A549 (cell line): ENCODE measurements at regions not wholly inside any gene's neighbourhood (a gene's known extent, or its start where the extent isn't known, plus 50 kb on each side); places are given as distances from the start of the nearest gene placed in this dataset.

Experiments used
- ATAC-seq, 2 experiments: fragments of 200-7000 bp in 1 of 2; fragments of >200 bp in 1 of 2; cut with Nextera tagmentation in 1 of 2; cut with Tn5 transposase in 1 of 2; 3 replicates each; pipeline versions ENCODE4 v1.8.0 to v1.9.1; 2018 to 2020; ENCODE audit warnings: mild to moderate bottlenecking in 1 of 2, moderate library complexity in 1 of 2
- CTCF ChIA-PET: fragments of 300-600 bp; sonication (Branson Sonifier 250); formaldehyde crosslinking; extraction: SDS; loops from one replicate; lab custom pipeline; 2021; ENCODE audit warnings: antibody characterized with exemption, inconsistent platforms; lab: Yijun Ruan, JAX
- POLR2A ChIA-PET: fragments of 350-600 bp; formaldehyde crosslinking; extraction: SDS; loops from one replicate; lab custom pipeline; 2021; ENCODE audit warnings: antibody characterized with exemption, inconsistent platforms; lab: Yijun Ruan, JAX
- DNase-seq, 2 experiments: peaks; one replicate each; pipeline versions ENCODE4 v3.0.0 to v3.0.0-alpha.2; 2011 to 2016; ENCODE audit warnings: low read depth in 1 of 2, low spot score in 1 of 2
- FAIRE-seq: peaks from 2 replicates; lab custom pipeline; 2011; peaks lifted over from hg19 to GRCh38; lab: Jason Lieb, UNC
- H3K27ac ChIP-seq, 2 experiments: fragments of >200 bp; sonication (Bioruptor Twin); formaldehyde crosslinking; 3 replicates each; pipeline ENCODE4 v1.5.1; 2016 to 2017
- H3K4me1 ChIP-seq: fragments of >200 bp; sonication (Bioruptor Twin); formaldehyde crosslinking; 3 replicates; pipeline ENCODE4 v1.6.1; 2016
- H3K4me2 ChIP-seq: fragments of >200 bp; sonication (Bioruptor Twin); formaldehyde crosslinking; 3 replicates; pipeline ENCODE4 v1.6.1; 2016
- H3K4me3 ChIP-seq: fragments of >200 bp; sonication (Bioruptor Twin); formaldehyde crosslinking; 3 replicates; pipeline ENCODE4 v1.5.1; 2016
- H3K9me3 ChIP-seq: fragments of >200 bp; sonication (Bioruptor Twin); formaldehyde crosslinking; 3 replicates; pipeline ENCODE4 v1.6.1; 2016
- BHLHE40 ChIP-seq: IDR thresholded peaks from 2 replicates; pipeline ENCODE4 v1.6.1; 2012; ENCODE audit warnings: low read depth, low read length, inconsistent platforms
- CBX8 ChIP-seq: fragments of 200-600 bp; sonication (generic); IDR thresholded peaks from 2 replicates; pipeline ENCODE4 v1.6.1; 2016
- CEBPB ChIP-seq, 2 experiments: fragments of >200 bp in 1 of 2; sonication (Bioruptor Twin) in 1 of 2; formaldehyde crosslinking in 1 of 2; IDR thresholded peaks; 2 replicates each; pipeline ENCODE4 v1.6.1; 2012 to 2016
- CHD4 ChIP-seq: fragments of 200-600 bp; sonication (generic); IDR thresholded peaks from 2 replicates; pipeline ENCODE4 v1.6.1; 2016; ENCODE audit warnings: antibody characterized with exemption, mild to moderate bottlenecking, borderline replicate concordance
- FOSB ChIP-seq: fragments of 250-450 bp; sonication (Bioruptor Pico); IDR thresholded peaks from 2 replicates; pipeline ENCODE4 v1.5.0; 2020; ENCODE audit warnings: mild to moderate bottlenecking, moderate library complexity
- FOXS1 ChIP-seq: fragments of 250-450 bp; sonication (Bioruptor Pico); IDR thresholded peaks from 2 replicates; pipeline ENCODE4 v1.5.0; 2020; ENCODE audit warnings: mild to moderate bottlenecking, moderate library complexity
- GATA3 ChIP-seq: IDR thresholded peaks from 2 replicates; pipeline ENCODE4 v1.6.1; 2012; ENCODE audit warnings: borderline replicate concordance
- HDAC2 ChIP-seq: fragments of 200-600 bp; sonication (generic); IDR thresholded peaks from 2 replicates; pipeline ENCODE4 v1.6.1; 2016
- HES2 ChIP-seq: fragments of >200 bp; sonication (Bioruptor Twin); formaldehyde crosslinking; IDR thresholded peaks from 2 replicates; pipeline ENCODE4 v1.6.1; 2016
- JUN ChIP-seq, 2 experiments: fragments of >200 bp; sonication (Bioruptor Twin); formaldehyde crosslinking; IDR thresholded peaks; 2 replicates in 1 of 2; 3 replicates in 1 of 2; pipeline ENCODE4 v1.6.1; 2016 to 2017
- JUNB ChIP-seq: fragments of >200 bp; sonication (Bioruptor Twin); formaldehyde crosslinking; IDR thresholded peaks from 2 replicates; pipeline ENCODE4 v1.6.1; 2016
- MAX ChIP-seq: IDR thresholded peaks from 2 replicates; pipeline ENCODE4 v1.6.1; 2012
- MAZ ChIP-seq: fragments of 150-350 bp; IDR thresholded peaks from 2 replicates; pipeline ENCODE4 v1.6.1; 2014; ENCODE audit warnings: antibody characterized with exemption, low read depth, low read length, borderline replicate concordance
- MYC ChIP-seq: IDR thresholded peaks from 2 replicates; pipeline ENCODE4 v1.6.1; 2012; ENCODE audit warnings: mild to moderate bottlenecking, inconsistent platforms, low read length, improper control_type of control experiment, borderline replicate concordance
- NFE2L2 ChIP-seq: fragments of 150-350 bp; conservative IDR thresholded peaks from 2 replicates; pipeline ENCODE4 v1.6.1; 2014; ENCODE audit warnings: low read length
- NPAS2 ChIP-seq: fragments of 250-450 bp; sonication (Bioruptor Pico); IDR thresholded peaks from 2 replicates; pipeline ENCODE4 v1.8.0; 2022; ENCODE audit warnings: mild to moderate bottlenecking, moderate library complexity, borderline replicate concordance
- NR3C1 ChIP-seq: fragments of >200 bp; sonication (Bioruptor Twin); formaldehyde crosslinking; IDR thresholded peaks from 3 replicates; pipeline ENCODE4 v1.6.1; 2017
- PBX3 ChIP-seq: IDR thresholded peaks from 2 replicates; pipeline ENCODE4 v1.6.1; 2012
- POLR2AphosphoS2 ChIP-seq: conservative IDR thresholded peaks from 2 replicates; pipeline ENCODE4 v1.6.1; 2012; ENCODE audit warnings: low read length, improper control_type of control experiment, inconsistent platforms
- RCOR1 ChIP-seq: fragments of 150-350 bp; IDR thresholded peaks from 2 replicates; pipeline ENCODE4 v1.6.1; 2014; ENCODE audit warnings: antibody characterized with exemption, low read length, low read depth
- SREBF2 ChIP-seq: fragments of 450-650 bp; IDR thresholded peaks from 2 replicates; pipeline ENCODE4 v1.6.1; 2014; ENCODE audit warnings: mild to moderate bottlenecking, moderate library complexity
- TFCP2L1 ChIP-seq: fragments of 250-450 bp; sonication (Bioruptor Pico); IDR thresholded peaks from 2 replicates; pipeline ENCODE4 v1.5.0; 2021; ENCODE audit warnings: mild to moderate bottlenecking
- TP53 ChIP-seq: fragments of 250-450 bp; sonication (Bioruptor Pico); IDR thresholded peaks from 2 replicates; pipeline ENCODE4 v1.5.0; 2021; ENCODE audit warnings: mild to moderate bottlenecking, moderate library complexity
- ZNF302 ChIP-seq: fragments of 250-450 bp; sonication (Bioruptor Pico); IDR thresholded peaks from 2 replicates; pipeline ENCODE4 v1.9.0; 2021; ENCODE audit warnings: inconsistent platforms, mild to moderate bottlenecking, moderate library complexity
- WGBS: methylation state at CpG from one replicate; pipeline ENCODE4 v1.1.6; 2017; ENCODE audit errors: missing lambda C conversion rate; 5-methylcytosine and 5-hydroxymethylcytosine counted together

- no peak for TF ChIP-seq CHD4
Observed at GRCh38 chr16:65608455-65608854, 486.6 kb upstream of the CDH11 start (continued).

GRCh38 chr16:65604771-65605170 is 482.9 kb upstream of the CDH11 start:
- TF ChIP-seq HES2: no peak
- TF ChIP-seq HDAC2: no peak
- TF ChIP-seq JUN (IDR thresholded peaks at IDR 0.05): no peak
- TF ChIP-seq FOXS1 (CRISPR knock-in tag): no peak
- Histone ChIP-seq H3K4me2 (no peak overlapping the region), H3K4me1 (no peaks in the 10 kb centered on the region), H3K9me3 (no peaks in the 10 kb centered on the region), H3K27ac (no peak overlapping the region), H3K4me3 (no peak overlapping the region)
- FAIRE-seq: no peak
- no peak for ATAC-seq
- no peak for DNase-seq
- 13% methylated on average over 3 of the region's 3 CpGs for WGBS
- ChIA-PET POLR2A (no interaction called here), CTCF (no interaction called here)

- WGBS: 0% methylated on average over 3 of the region's 3 CpGs
- no peak for TF ChIP-seq NPAS2 (CRISPR knock-in tag)
- CTCF ChIA-PET: no interaction called here
- no peak for DNase-seq
- Histone ChIP-seq H3K27ac (no peak overlapping the region), H3K4me2 (no peak overlapping the region), H3K9me3 (no peaks in the 10 kb centered on the region), H3K4me1 (no peaks in the 10 kb centered on the region), H3K4me3 (no peak overlapping the region)
- ATAC-seq: no peak
- no peak for FAIRE-seq
- POLR2A ChIA-PET: no interaction called here
Observed at GRCh38 chr16:65601781-65602180, 479.9 kb upstream of the CDH11 start.

GRCh38 chr16:65600629-65601028 is 478.8 kb upstream of the CDH11 start:
- FAIRE-seq (no peak), ATAC-seq (no peak), DNase-seq (no peak)
- WGBS: 15% methylated on average over 3 of the region's 3 CpGs
- Histone ChIP-seq H3K4me3 (no peak overlapping the region), H3K4me1 (no peaks in the 10 kb centered on the region), H3K27ac (no peak overlapping the region), H3K4me2 (no peak overlapping the region), H3K9me3 (no peaks in the 10 kb centered on the region)
- ChIA-PET CTCF (no interaction called here), POLR2A (no interaction called here)
- TF ChIP-seq GATA3: no peak
- TF ChIP-seq NR3C1: no peak
- no peak for TF ChIP-seq BHLHE40
- no peak for TF ChIP-seq NPAS2 (CRISPR knock-in tag)
- TF ChIP-seq SREBF2: no peak

GRCh38 chr16:65600046-65600445 is 478.2 kb upstream of the CDH11 start:
- Histone ChIP-seq H3K4me1 (no peaks in the 10 kb centered on the region), H3K9me3 (no peaks in the 10 kb centered on the region), H3K27ac (no peak overlapping the region), H3K4me3 (no peak overlapping the region), H3K4me2 (no peak overlapping the region)
- CTCF ChIA-PET: no interaction called here
- 0% methylated on average over 4 of the region's 4 CpGs for WGBS
- ATAC-seq (no peak), DNase-seq (no peak), FAIRE-seq (no peak)
- POLR2A ChIA-PET: no interaction called here
- no peak for TF ChIP-seq TFCP2L1 (CRISPR knock-in tag)
- no peak for TF ChIP-seq POLR2AphosphoS2
- TF ChIP-seq HES2: no peak
- no peak for TF ChIP-seq SREBF2
- no peak for TF ChIP-seq MAX
- no peak for TF ChIP-seq NPAS2 (CRISPR knock-in tag)
- no peak for TF ChIP-seq CBX8
- TF ChIP-seq MYC: no peak

GRCh38 chr16:65598621-65599020 is 476.8 kb upstream of the CDH11 start:
- FAIRE-seq (no peak), ATAC-seq (no peak), DNase-seq (no peak)
- no peaks in the 10 kb centered on the region for H3K4me1 ChIP-seq
- H3K4me3 ChIP-seq: no peak overlapping the region
- ChIA-PET CTCF (no interaction called here), POLR2A (no interaction called here)
- WGBS: 0% methylated on average over 3 of the region's 3 CpGs
- no peaks in the 10 kb centered on the region for H3K9me3 ChIP-seq
- no peak overlapping the region for H3K27ac ChIP-seq
- H3K4me2 ChIP-seq: no peak overlapping the region
- TF ChIP-seq NPAS2 (CRISPR knock-in tag) (no peak), TP53 (CRISPR knock-in tag) (no peak), RCOR1 (no peak), FOSB (CRISPR knock-in tag) (no peak), ZNF302 (CRISPR knock-in tag) (no peak), JUNB (no peak), NFE2L2 (no peak), MAX (no peak), CEBPB (IDR thresholded peaks at IDR 0.05) (no peak), PBX3 (no peak), MAZ (no peak)
